ENCODE measurements at regions not wholly inside any gene's neighbourhood (a gene's known extent, or its start where the extent isn't known, plus 50 kb on each side); places are given as distances from the start of the nearest gene placed in this dataset.

DNA sequence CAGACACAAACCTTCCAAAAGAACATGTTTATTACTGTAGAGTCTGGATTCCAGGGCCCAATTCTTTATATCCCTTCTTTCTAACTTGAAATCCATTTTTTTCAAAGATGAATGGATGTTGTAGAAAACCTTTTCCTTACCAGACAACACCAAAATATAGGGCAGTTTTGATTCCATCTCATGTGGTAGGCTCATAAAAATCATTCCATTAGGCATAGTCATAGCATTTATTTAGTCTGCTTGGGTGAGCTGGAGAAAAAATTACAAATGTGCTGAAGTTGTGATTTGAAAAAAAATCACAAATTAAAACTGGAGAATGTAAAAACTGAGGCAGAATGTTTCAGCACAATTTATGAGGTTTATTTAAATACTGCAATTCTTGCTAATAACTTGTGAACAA is 199.3 kb upstream of the TBC1D5 start:
- H3K27ac Mint-ChIP-seq, result no peak overlapping the region
- DNase-seq (no peak), ATAC-seq (replicated peaks) (no peak)
- no peaks in the 10 kb centered on the region for H3K36me3 Mint-ChIP-seq
- H3K4me1 Mint-ChIP-seq, result peaks cover 4 to 5% of the 10 kb centered on the region in 2 donors
- H3K9me3 Mint-ChIP-seq, result no peaks in the 10 kb centered on the region
- no peak overlapping the region for H3K4me3 Mint-ChIP-seq
- H3K27me3 Mint-ChIP-seq, result peaks cover 8 to 9% of the 10 kb centered on the region in 2 donors

DNA sequence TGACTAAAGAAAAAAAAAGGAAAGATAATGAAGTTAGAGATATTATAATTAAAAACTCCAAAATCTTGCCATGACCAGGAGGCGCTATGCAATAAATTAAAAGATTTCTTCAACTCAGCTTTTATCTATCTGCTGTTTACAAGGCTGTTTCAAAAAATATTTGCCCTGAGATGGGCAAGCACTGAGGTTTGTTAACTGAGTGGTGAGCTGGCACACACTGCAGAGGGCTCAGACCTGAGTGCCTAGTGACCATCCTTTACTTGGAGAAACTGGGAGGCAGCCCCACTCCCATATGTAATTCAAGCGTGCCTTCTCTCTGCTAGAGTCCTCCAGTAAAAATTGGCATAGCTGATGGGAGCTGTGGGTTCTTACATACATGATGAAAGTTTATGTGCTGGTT is 198.7 kb upstream of the TBC1D5 start:
- no peak overlapping the region for H3K27ac Mint-ChIP-seq

DNA sequence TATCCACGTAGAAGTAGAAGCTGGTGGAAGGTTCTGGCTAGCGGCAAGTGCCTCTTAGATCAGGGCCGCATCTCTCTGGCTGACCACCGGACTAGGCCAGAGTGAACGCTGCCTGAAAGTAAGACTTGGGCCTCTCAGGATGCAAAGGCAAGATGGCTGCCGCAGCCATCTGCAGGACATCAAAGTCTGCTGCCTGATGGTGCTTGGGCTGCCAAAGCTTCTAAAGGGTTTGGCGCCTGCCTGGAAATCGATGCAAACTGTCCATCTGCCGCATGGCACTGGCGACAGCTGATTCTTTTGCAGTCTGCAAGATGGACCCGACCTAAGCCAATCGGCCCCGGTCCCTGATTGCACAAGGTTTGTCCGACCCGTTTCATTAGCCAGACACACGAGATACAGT is 196.7 kb upstream of the TBC1D5 start:
- no peak for DNase-seq
- Mint-ChIP-seq H3K27ac (no peak overlapping the region), H3K4me3 (no peak overlapping the region), H3K9me3 (no peaks in the 10 kb centered on the region), H3K4me1 (peaks cover 4 to 5% of the 10 kb centered on the region in 2 donors), H3K27me3 (peaks cover 0 to 3% of the 10 kb centered on the region in 2 donors), H3K36me3 (no peaks in the 10 kb centered on the region)
- no peak for ATAC-seq (replicated peaks)

More for the DNA sequence above, 198.7 kb upstream of the TBC1D5 start:
- no peak for ATAC-seq (replicated peaks)
- peaks cover 4 to 5% of the 10 kb centered on the region in 2 donors for H3K4me1 Mint-ChIP-seq
- DNase-seq, result no peak
- no peaks in the 10 kb centered on the region for H3K9me3 Mint-ChIP-seq
- H3K4me3 Mint-ChIP-seq, result no peak overlapping the region
- no peaks in the 10 kb centered on the region for H3K36me3 Mint-ChIP-seq
- peaks cover 5 to 9% of the 10 kb centered on the region in 2 donors for H3K27me3 Mint-ChIP-seq

DNA sequence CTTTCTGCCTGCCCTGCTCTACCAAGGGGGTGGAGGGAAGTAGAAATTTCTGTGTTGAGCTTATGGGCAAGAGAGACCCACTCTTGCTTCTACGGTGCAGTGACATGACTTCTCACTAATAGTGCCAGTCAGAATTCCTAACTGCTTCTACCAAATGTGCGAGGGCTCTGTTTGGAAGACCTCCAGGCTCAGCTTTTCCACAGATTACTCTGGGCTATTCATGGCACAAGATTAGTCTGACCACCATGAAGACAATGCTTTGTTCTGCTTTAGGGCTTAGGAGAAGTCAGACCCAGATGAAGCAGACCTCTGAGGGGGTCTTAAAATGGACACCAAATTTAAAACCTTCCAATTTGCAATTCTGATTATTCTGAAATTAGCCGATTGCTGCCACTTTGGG is 195.9 kb upstream of the TBC1D5 start:
- Mint-ChIP-seq H3K4me3 (no peak overlapping the region), H3K9me3 (no peaks in the 10 kb centered on the region), H3K36me3 (no peaks in the 10 kb centered on the region), H3K27ac (no peak overlapping the region), H3K4me1 (peaks cover 4 to 5% of the 10 kb centered on the region in 2 donors), H3K27me3 (peaks cover 0 to 3% of the 10 kb centered on the region in 2 donors)
- ATAC-seq (replicated peaks) (no peak), DNase-seq (no peak)

DNA sequence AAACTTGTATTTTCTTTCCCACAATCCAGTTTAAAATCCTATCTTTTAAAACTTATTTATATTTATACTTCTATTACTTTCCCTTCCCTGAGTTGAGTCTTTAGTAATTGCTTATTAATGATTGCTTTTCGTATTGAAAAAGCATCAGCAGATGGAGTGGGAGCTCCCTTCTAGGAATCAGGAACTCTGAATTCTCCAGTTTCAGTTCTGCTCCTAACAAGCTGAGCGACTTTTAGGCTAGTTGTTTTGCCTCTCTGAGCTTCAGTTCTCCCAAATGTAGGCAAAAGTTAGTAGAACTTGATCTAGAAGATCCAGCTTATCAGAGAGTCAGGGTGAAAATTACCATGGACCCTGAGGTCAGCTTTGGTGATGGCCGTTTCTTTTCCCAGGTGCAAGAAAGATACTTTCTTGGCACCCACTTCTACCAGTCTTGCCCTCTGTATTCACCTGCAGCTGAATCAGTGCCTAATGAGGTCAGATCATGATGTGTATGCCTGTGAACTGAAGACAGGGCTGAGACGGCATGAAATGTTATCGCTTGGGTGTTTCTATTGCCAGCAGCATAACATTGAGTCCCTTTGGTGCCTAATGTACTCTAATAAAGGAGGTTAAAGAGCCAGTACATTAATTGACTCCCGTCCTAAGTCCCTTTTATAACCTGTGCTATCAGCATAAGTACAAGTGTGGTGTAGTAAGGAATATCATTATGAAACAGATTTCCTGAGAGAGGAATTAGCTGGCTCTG is 194.5 kb upstream of the TBC1D5 start:
- peaks cover 4 to 5% of the 10 kb centered on the region in 2 donors for H3K4me1 Mint-ChIP-seq
- peaks cover 0 to 3% of the 10 kb centered on the region in 2 donors for H3K27me3 Mint-ChIP-seq
- DNase-seq (no peak), ATAC-seq (replicated peaks) (no peak)
- H3K9me3 Mint-ChIP-seq, result peaks cover 0 to under 1% of the 10 kb centered on the region in 2 donors
- H3K4me3 Mint-ChIP-seq, result no peak overlapping the region
- H3K27ac Mint-ChIP-seq, result no peak overlapping the region
- no peaks in the 10 kb centered on the region for H3K36me3 Mint-ChIP-seq

DNA sequence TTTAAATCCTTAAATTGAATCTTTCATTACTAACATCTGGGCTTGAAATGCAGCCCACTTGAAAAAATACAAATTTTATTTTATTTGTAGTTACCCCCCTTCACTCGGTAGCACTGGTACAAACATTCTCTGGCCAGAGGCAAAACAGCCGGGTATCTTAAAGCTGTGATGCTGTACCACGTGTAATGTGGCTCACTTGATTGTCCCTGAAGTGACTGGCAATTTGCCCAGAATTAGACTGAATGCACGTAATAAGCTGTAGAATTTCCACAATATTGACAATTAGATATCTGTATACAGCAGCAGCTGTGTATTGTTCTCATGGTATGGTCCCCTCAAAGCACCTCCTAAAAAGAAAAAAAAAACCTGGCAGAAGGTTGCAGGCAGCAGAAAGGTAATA is 192.8 kb upstream of the TBC1D5 start:
- Mint-ChIP-seq H3K4me3 (no peak overlapping the region), H3K36me3 (no peaks in the 10 kb centered on the region), H3K27me3 (peaks cover 0 to 3% of the 10 kb centered on the region in 2 donors), H3K9me3 (peaks cover 0 to 4% of the 10 kb centered on the region in 2 donors), H3K4me1 (peaks cover 4 to 5% of the 10 kb centered on the region in 2 donors), H3K27ac (no peak overlapping the region)
- ATAC-seq (replicated peaks) (no peak), DNase-seq (no peak)

DNA sequence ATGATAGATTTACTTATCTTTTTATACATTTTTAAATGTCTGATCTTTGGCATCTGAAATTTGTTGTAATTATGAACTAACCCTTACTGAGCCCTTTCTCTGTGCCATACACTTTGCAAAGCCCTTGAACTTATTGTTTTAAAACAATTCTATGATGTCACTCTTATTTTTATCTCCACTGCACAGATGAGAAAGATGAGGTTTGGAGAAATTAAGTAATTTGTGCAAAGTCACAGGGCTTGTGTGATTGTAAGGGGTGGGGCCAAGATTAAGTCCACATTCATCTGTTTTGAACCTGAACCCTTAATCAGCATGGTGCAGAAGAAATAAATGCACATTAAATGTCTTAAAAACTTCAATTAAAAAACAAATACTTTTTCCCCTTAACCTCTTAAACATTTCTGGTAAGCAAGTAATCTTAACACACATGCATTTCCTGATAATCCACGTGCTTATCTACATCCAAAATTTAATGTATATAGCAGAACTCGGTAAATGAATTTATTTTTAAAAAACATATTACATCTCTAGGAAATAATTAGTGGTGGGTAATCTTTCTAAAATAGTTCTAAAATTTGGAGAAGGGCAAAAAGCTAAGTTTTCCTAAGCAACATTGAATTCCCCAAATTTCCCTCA is 189.8 kb upstream of the TBC1D5 start:
- Mint-ChIP-seq H3K27me3 (peaks cover 0 to 5% of the 10 kb centered on the region in 2 donors), H3K9me3 (peaks cover 0 to 4% of the 10 kb centered on the region in 2 donors), H3K4me3 (no peak overlapping the region), H3K4me1 (no peaks in the 10 kb centered on the region), H3K36me3 (no peaks in the 10 kb centered on the region), H3K27ac (no peak overlapping the region)
- ATAC-seq (replicated peaks) (no peak), DNase-seq (no peak)

DNA sequence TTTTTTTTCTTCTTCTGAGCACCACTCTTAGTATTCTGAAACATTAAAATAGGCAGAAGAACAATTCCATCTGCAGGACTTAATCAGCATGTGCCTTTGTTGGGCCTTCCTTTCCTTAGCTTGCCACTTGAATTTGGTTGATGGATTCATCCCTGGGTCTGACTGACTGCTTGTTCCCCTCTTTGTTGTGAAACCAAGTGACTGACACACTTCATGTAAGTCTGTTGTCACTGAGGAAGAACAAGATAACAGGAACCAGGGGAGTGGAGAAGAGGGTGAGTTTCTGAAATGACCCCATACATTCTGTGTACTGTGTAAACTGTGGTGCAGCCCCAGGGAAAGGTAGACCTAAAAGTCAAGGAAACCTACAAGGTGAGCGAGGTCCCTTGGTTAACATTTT is 188.7 kb upstream of the TBC1D5 start:
- H3K4me1 Mint-ChIP-seq, result no peaks in the 10 kb centered on the region
- H3K27me3 Mint-ChIP-seq, result peaks cover 0 to 5% of the 10 kb centered on the region in 2 donors
- DNase-seq (no peak), ATAC-seq (replicated peaks) (no peak)
- H3K4me3 Mint-ChIP-seq, result no peak overlapping the region
- H3K9me3 Mint-ChIP-seq, result peaks cover 0 to 4% of the 10 kb centered on the region in 2 donors
- no peak overlapping the region for H3K27ac Mint-ChIP-seq
- no peaks in the 10 kb centered on the region for H3K36me3 Mint-ChIP-seq

DNA sequence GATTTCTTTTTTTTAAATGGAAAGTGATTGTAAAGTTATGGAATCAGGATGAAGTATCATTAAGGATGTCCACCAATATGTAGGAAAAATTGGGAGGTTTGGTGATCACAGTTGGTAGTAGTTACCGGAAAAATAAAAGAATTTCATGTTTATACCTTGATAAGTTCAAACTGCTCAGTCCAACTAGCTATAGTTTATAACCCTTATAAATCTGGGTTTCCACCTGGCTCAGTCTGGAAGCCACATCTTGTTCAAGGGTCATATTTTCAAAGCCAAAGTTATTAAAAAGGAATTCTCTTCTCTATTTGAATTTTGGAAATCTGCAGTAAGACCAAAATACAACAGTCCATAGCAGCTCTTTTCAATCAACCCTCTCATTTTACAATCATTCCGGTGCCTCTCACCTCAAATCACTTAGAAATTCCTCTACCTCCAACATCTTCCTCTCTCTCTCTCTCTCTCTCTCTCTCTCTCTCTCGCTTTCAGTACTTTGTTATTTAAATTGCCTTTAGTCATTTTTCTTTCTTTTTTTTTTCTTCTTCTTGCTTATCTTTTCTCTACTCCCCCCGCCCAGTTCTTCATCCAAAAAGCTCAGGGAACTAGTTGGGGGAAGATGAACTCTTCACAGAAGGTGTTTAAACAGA is 186.2 kb upstream of the TBC1D5 start:
- no peak for ATAC-seq (replicated peaks)
- no peak for DNase-seq
- Mint-ChIP-seq H3K9me3 (peaks cover 0 to 4% of the 10 kb centered on the region in 2 donors), H3K4me3 (no peak overlapping the region), H3K4me1 (peaks cover 0 to 2% of the 10 kb centered on the region in 2 donors), H3K36me3 (no peaks in the 10 kb centered on the region), H3K27ac (no peak overlapping the region), H3K27me3 (peaks cover 0 to 5% of the 10 kb centered on the region in 2 donors)

DNA sequence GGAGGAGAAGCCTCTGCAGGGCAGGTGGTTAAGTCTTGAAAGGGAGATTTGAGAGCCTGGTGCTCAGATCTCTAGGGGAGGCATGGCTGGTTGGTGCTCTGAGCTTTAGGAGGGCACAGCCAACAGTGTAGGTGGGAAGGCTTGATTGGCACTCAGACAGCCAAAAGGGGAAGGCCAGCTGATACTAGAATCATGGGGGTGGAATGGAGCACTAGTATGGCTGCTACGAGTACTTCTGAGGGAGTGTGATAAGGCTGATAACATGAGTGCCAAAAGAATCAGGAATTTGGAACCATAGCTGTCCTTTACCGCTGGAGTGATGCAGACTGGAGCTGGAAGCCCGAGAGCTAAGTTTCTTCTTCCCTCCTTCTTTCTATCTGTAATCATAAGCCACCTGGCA is 184.6 kb upstream of the TBC1D5 start:
- ATAC-seq (replicated peaks) (no peak), DNase-seq (no peak)
- H3K27me3 Mint-ChIP-seq, result peaks cover 0 to 5% of the 10 kb centered on the region in 2 donors
- no peak overlapping the region for H3K4me3 Mint-ChIP-seq
- H3K4me1 Mint-ChIP-seq, result peaks cover 0 to 2% of the 10 kb centered on the region in 2 donors
- no peak overlapping the region for H3K27ac Mint-ChIP-seq
- peaks cover 0 to 4% of the 10 kb centered on the region in 2 donors for H3K9me3 Mint-ChIP-seq
- no peaks in the 10 kb centered on the region for H3K36me3 Mint-ChIP-seq

DNA sequence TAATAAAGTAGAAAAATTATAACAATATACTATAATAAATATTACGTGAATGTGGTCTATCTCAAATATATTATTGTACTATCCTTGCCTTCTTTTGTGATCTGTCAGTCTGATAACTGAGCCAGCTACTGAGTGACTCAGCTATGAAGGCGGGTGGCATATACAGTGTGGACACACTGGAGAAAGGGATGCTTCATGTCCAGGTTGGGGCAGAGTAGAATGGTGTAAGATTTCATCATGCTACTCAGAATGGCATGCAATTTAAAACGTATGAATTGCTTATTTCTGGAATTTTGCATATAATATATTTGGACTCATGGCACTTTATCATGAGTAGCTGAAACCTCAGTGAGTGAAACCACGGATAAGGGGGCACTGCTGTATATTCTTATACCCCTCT is 172.9 kb upstream of the TBC1D5 start:
- peaks cover 9 to 10% of the 10 kb centered on the region in 2 donors for H3K27me3 Mint-ChIP-seq
- no peaks in the 10 kb centered on the region for H3K36me3 Mint-ChIP-seq
- DNase-seq, result no peak
- H3K27ac Mint-ChIP-seq, result no peak overlapping the region
- H3K4me3 Mint-ChIP-seq, result no peak overlapping the region
- ATAC-seq (replicated peaks), result no peak
- H3K4me1 Mint-ChIP-seq, result peaks cover 11 to 21% of the 10 kb centered on the region in 2 donors
- no peaks in the 10 kb centered on the region for H3K9me3 Mint-ChIP-seq

DNA sequence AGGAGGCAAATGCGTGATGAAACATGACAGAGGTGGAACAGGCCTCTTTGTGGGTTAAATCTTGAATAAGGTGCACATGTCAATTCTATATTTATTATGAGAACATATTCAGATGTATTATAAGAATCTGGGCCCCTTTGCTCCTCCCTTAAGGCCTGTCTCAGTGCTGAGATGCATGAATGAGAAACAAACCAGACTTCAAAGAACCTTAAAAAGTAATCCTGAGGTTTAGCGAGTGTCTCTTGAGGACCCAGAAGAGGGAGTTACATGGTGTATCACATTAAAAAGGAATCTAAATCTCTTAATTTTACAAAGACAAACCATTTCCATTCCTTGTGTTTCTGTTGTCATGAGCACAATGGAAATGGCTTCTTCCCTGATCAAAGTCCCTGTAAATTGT is 170.9 kb upstream of the TBC1D5 start:
- Mint-ChIP-seq H3K4me3 (no peak overlapping the region), H3K9me3 (no peaks in the 10 kb centered on the region)

DNA sequence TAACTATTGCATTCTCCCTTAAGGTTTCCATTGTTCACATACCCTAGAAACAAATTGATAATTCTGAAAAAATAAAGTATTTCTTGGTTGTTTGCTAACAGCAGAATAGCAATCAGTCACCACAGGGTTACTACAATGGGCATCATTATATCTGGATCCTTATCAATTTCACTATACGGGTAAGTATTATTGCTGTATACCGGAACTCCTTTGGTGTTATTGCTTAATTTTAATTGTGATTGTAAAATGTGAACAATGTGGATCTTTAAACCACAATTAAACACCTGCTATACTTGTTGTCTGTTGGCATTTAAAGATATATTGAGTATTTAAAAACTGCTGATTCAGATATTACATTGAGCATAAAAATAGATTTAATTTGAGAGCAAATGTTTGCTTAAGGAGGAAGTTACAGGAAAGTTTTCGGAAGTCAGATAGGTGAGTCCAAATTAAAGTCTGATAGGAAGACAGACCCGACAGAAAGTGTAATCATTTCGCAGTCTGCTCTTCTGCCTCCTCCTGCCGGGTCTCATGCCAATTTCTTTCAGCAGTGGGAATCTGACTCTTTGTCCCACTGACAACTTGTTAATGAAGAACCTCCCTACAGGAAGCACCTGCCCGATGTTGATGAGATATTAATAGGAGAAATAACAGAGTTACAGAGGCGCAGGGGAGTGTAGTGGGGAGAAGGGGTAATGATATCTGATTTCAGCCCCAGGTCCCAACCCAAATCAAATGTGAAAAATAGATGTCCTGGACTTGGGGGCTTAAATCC is 169.7 kb upstream of the TBC1D5 start:
- H3K36me3 Mint-ChIP-seq, result no peaks in the 10 kb centered on the region
- H3K27me3 Mint-ChIP-seq, result no peaks in the 10 kb centered on the region
- H3K4me3 Mint-ChIP-seq, result peak overlapping the region; percentile 50 to 67
- ATAC-seq (replicated peaks) (no peak), DNase-seq (no peak)
- peak overlapping the region; percentile 47 for H3K27ac Mint-ChIP-seq
- no peaks in the 10 kb centered on the region for H3K9me3 Mint-ChIP-seq
- H3K4me1 Mint-ChIP-seq, result peaks cover 11 to 21% of the 10 kb centered on the region in 2 donors

More for the DNA sequence above, 170.9 kb upstream of the TBC1D5 start:
- H3K4me1 Mint-ChIP-seq, result peaks cover 11 to 21% of the 10 kb centered on the region in 2 donors
- no peak for DNase-seq
- H3K27ac Mint-ChIP-seq, result no peak overlapping the region
- peaks cover 5% of the 10 kb centered on the region in 2 donors for H3K27me3 Mint-ChIP-seq
- no peaks in the 10 kb centered on the region for H3K36me3 Mint-ChIP-seq
- ATAC-seq (replicated peaks), result no peak

DNA sequence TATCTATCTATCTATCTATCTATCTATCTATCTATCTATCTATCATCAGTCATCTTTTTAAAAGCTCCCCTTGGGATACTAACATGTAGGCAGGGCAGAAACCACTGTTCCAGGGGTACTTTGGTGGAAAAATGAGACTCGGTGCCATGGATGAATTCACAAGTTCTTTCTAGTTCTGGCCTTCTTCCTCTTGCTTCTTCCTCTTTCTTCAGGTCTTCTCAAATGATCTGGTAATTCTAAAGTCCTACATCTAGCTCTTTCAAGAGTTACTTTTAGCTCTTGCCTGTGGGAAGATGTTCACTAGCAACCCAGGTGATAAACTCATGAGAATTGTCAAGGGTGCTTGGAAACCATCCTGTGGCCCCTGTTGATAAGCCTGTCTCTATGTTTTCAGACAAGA is 168.5 kb upstream of the TBC1D5 start:
- Mint-ChIP-seq H3K27ac (no peak overlapping the region), H3K36me3 (no peaks in the 10 kb centered on the region), H3K4me3 (no peak overlapping the region), H3K27me3 (no peaks in the 10 kb centered on the region), H3K4me1 (peaks cover 11 to 21% of the 10 kb centered on the region in 2 donors), H3K9me3 (no peaks in the 10 kb centered on the region)
- no peak for DNase-seq
- ATAC-seq (replicated peaks), result peak in 1 of 2 donors; percentile 46

All from stimulated activated naive B cell treated with anti-CD40 and anti-IgM and Interleukin-4, amounts not matched to agents 10 μg/mL and 1 μg/mL and 100 μg/mL, for 72 hours (primary cell).